NB4 (cell line): ENCODE measurements at regions not wholly inside any gene's neighbourhood (a gene's known extent, or its start where the extent isn't known, plus 50 kb on each side); places are given as distances from the start of the nearest gene placed in this dataset.
"Not testable (repeated sequence)": the region's sequence is repeated elsewhere in the genome, so short reads cannot be mapped to it uniquely, and the experiment has no call there.

Experiments
- DNase-seq: peaks from one replicate; pipeline ENCODE4 v3.0.0; 2010; ENCODE audit warnings: low read depth
- H3K4me3 ChIP-seq: one replicate; pipeline ENCODE4 v1.5.1; 2011; ENCODE audit warnings: mild to moderate bottlenecking, low read depth, low read length, moderate library complexity
- CTCF ChIP-seq: IDR thresholded peaks from one replicate; pipeline ENCODE4 v1.5.1; 2012; ENCODE audit warnings: low read depth, low read length
- MAX ChIP-seq: IDR thresholded peaks from 2 replicates; pipeline ENCODE4 v1.6.1; 2011; ENCODE audit warnings: low read depth, low read length
- MYC ChIP-seq: IDR thresholded peaks from 2 replicates; pipeline ENCODE4 v1.6.1; 2011; ENCODE audit warnings: low read depth, low read length
- POLR2A ChIP-seq: IDR thresholded peaks from 2 replicates; pipeline ENCODE4 v1.6.1; 2011; ENCODE audit warnings: mild to moderate bottlenecking; ENCODE audit not compliant: insufficient read length; ENCODE audit errors: extremely low read depth

GRCh38 chr9:86577420-86578333, 223.5 kb upstream of the TUT7 start:
- no peak for DNase-seq
- no peak for TF ChIP-seq POLR2A
- TF ChIP-seq CTCF = no peak
- no peak for TF ChIP-seq MYC
- TF ChIP-seq MAX = no peak
- no peak overlapping the region for H3K4me3 ChIP-seq

GRCh38 chr9:86575825-86576525, 221.8 kb upstream of the TUT7 start:
- no peak overlapping the region for H3K4me3 ChIP-seq
- DNase-seq = peak; percentile 11
- no peak for TF ChIP-seq CTCF
- no peak for TF ChIP-seq MAX
- no peak for TF ChIP-seq POLR2A
- TF ChIP-seq MYC = no peak

- TF ChIP-seq MAX (no peak), CTCF (no peak), POLR2A (no peak), MYC (no peak)
- DNase-seq = no peak
- no peak overlapping the region for H3K4me3 ChIP-seq
Measured at GRCh38 chr9:86575137-86575536, 220.9 kb upstream of the TUT7 start.

- TF ChIP-seq MAX (no peak), MYC (no peak), CTCF (no peak), POLR2A (no peak)
- DNase-seq = no peak
- no peak overlapping the region for H3K4me3 ChIP-seq
Measured at GRCh38 chr9:86573886-86574285, 219.7 kb upstream of the TUT7 start.

- no peak for TF ChIP-seq MAX
- no peak for TF ChIP-seq CTCF
- TF ChIP-seq MYC = no peak
- no peak for TF ChIP-seq POLR2A
- no peak overlapping the region for H3K4me3 ChIP-seq
- no peak for DNase-seq
Measured at GRCh38 chr9:86572904-86573303, 218.7 kb upstream of the TUT7 start.

GRCh38 chr9:86565603-86566002, 211.4 kb upstream of the TUT7 start:
- H3K4me3 ChIP-seq = not testable (repeated sequence)
- DNase-seq = peak; percentile 4
